Ecto neural progenitor cell (in vitro differentiated cells): ENCODE measurements at regions not wholly inside any gene's neighbourhood (a gene's known extent, or its start where the extent isn't known, plus 50 kb on each side); places are given as distances from the start of the nearest gene placed in this dataset.

ENCODE experiments used
- DNase-seq: peaks from one replicate; pipeline ENCODE4 v3.0.0-alpha.2; 2018; ENCODE audit warnings: low spot score

DNA sequence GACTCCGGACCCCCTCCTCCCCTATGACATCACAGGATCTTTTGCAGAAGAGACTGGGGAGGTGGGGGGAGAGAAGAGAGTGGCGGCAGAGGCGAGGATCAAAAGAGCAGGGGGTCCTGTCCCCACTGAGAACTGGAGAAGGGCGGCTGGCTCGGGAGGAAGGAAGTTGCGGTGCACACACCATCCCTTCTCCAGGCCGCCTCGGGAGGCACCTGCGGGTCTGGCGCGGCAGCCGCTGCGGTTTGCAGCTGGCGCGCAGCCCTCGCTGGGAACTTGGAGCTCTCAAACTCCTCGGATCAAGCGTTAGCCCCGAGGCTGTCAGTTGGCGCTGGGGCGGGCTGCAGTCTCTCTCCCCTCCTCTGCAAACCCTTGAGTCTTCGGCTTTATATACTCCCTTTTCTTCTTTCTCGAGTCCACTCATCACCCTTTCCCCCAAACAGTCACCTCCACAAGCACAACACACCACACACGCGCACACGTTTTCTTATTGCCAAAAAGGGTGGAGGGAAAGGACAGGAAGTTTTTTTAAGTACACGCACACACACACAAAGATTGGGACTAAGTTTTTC lies 180.7 kb downstream of the TBXT start:
- peak; percentile 64 for DNase-seq

GRCh38 chr6:165986311-165986913 lies 181.2 kb downstream of the TBXT start:
- no peak for DNase-seq

DNA sequence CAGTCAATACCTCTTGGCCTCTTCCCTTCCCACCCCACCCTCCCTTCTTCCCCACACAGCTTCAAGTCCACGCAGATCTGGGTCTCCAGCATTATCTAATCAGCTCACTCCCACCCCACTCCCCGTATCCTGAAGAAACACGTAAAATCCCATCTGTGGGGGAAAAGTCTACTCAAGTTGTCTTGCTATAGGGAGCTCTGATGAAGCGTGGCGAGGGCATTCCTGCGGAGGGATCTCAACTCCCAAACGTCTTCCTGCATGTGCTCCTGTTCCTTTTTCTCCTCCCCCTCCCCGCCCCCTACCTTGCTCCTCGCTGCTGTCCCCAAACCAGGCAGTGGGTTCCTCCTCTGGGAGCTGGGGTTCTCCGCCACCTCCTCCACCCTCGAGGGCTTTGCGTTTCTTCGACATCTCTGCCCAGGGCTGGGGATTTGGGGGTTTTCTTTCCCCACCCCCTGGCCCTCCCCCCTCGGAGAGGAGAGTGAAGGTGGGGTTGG lies 181.8 kb downstream of the TBXT start:
- DNase-seq, result no peak

- DNase-seq, result no peak
Observed at GRCh38 chr6:165985281-165985805, 182.3 kb downstream of the TBXT start.

GRCh38 chr6:165984729-165985275 lies 182.8 kb downstream of the TBXT start:
- no peak for DNase-seq

- no peak for DNase-seq
Observed at GRCh38 chr6:165983112-165984072, 184.3 kb downstream of the TBXT start.

DNA sequence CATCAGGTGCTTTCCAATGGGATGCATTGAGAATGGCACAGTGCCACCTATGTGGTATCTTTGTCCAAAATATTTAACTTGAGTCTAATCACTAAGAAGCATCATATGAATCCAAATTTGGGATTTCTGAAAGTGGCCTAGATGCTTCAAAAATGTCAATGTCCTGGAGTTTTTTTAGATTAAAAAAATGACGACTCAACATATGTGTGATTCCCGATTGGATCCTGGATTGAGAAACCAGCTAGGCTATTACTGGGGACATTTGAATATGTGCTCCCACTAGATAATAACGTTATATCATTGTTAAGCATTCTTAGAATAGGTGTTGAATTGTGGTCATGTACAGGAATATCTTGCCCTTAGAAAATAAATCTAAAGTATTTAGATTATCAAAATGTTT lies 189.2 kb downstream of the TBXT start:
- no peak for DNase-seq

- no peak for DNase-seq
Observed at GRCh38 chr6:165976684-165977083, 191.0 kb downstream of the TBXT start.

GRCh38 chr6:165974817-165975216 lies 192.8 kb downstream of the TBXT start:
- no peak for DNase-seq

DNA sequence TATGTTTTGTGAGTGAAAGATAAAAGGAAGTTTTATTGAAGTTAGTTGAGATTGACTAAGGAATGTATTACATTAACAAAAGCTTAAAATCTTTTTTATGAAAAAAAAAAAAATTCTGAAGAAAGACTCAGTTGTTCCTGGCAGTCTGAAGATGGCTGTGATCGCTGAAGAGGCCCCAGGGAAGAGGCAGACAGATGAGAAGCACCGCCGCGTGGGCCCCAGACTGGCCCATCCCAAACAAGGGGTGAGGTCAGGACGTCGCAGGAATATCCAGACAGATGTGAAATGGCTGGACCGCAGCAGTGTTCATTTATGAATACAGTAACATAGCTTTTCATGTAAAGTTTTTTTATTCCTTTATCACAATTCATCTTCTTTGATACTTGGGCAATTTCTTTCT lies 194.2 kb downstream of the TBXT start:
- DNase-seq, result no peak

- no peak for DNase-seq
Observed at GRCh38 chr6:165972139-165972802, 195.4 kb downstream of the TBXT start.

DNA sequence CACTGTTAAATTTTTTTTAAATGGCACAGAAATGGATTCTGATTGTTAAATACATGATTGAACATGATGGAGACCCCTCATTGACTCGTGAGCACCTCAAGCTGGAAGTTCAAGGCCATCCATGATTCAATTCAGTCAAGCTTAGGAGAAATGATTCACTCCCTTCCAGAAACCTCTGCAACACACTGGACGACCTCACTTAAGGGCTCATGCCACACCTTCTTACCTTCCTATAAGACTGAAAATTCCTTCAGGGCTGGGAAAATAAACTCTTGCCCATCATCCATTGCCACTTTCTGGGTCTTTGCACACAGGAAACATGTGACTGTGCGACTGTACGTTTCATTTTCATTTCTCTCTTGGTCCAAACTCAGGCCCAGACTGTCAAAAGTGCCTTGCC lies 196.4 kb downstream of the TBXT start:
- DNase-seq, result no peak

DNA sequence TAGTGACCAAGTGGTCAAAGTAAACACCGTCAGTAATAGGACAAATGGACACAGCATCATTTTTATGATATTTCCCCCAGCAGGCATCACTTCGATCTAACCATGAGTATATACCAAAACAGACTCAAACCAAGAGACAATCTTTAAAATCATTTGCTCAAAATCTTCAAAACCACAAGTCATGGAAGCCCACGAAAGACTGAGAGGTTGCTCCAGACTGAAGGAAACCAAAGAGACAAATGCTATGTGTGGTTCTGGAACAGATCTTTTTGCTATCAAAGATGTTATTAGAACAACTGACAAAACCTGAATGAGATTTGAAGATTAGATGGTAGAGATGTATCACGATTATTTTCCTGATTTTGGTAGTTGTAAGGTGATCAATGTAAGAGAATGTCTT lies 197.7 kb downstream of the TBXT start:
- DNase-seq, result no peak

- DNase-seq, result no peak
Observed at GRCh38 chr6:165969184-165969583, 198.5 kb downstream of the TBXT start.

DNA sequence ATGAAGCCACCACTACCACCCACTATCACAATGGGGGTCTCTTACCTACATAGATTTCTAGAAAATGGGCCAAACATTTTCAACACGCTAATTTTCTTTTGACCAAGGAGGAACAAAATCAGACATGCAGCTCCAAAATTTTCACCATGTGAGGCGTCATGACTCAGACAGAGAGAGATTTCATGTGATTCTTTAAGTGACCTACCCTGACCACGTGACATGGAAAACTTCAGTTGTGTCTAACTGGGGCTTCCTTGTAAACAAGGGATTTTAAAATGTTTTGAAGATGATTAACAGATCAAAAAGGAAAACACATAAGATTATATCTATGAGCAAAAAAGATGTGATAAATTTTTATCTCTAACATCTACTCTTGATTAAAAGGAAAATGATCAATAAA lies 199.2 kb downstream of the TBXT start:
- no peak for DNase-seq

DNA sequence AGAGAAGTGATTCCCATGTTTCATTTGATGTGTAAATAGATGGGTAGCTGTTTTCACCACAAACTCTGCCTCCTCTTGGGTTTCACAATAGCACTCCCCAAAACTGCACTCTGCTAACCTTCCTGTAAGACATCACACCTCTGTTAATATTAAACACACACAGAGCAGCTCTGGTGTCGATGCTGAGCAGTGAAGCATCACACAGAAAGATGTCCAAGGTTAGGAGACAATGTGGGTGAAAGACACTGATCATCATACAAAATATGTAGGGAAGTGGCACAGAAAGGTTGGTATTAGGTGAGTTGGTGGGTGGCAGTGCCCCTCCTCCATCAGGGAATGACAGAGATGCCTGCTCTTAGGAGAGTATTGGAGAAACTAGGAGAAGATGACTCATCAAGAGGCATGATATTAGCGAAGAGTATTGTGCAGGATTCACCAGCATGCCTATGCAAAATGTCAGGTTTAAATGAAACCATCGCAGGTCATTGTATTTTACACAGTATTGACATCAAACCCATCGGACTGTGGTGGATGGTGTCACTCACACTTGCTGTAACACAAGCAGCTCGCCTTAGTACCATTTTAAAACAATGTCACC lies 199.7 kb downstream of the TBXT start:
- DNase-seq, result no peak

GRCh38 chr6:165963750-165964149 lies 203.9 kb downstream of the TBXT start:
- no peak for DNase-seq

- no peak for DNase-seq
Observed at GRCh38 chr6:165962366-165962765, 205.3 kb downstream of the TBXT start.

GRCh38 chr6:165961233-165961632 lies 206.4 kb downstream of the TBXT start:
- no peak for DNase-seq

GRCh38 chr6:165960695-165961094 lies 207.0 kb downstream of the TBXT start:
- no peak for DNase-seq

DNA sequence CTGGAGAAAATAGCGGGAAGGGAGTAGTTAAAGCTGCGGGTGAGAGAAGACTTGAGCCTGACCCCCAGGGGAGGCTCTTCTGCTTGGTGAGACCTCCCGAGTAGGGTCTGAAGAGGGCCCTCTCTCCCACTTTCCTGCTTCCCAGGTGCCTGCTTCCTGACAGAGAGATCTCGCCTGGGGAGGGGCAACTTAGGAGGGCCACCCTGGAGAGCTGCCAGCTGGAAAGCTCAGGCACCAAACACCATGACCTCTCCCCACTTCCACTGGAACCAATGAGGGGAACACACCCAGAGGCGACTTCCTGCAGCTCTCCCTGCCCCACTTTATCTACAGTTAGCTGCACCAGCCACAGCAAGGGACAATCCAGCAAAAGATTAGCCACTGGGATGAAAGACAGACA lies 208.0 kb downstream of the TBXT start:
- DNase-seq, result no peak

DNA sequence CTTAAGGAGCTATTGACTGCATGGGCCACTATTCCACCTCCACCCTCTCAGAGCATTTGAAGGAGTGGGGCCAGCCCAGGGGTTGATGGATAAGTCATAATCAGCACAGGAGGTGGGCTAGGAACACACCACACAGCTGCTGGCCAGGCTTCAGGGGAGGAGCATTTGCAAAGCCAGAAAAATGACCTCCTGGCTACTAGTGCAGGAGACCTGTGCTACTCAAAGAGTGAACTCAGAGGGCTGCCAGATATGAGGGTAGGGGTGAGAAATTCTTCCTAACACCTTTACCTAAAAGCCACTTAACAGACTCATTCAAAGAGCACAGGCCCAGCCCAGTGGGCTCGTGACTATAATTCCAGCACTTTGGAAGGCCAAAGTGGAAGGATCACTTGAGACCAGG lies 210.8 kb downstream of the TBXT start:
- no peak for DNase-seq
